ENCODE measurements at regions not wholly inside any gene's neighbourhood (a gene's known extent, or its start where the extent isn't known, plus 50 kb on each side); places are given as distances from the start of the nearest gene placed in this dataset.

- no peak overlapping the region for H2BK5ac ChIP-seq (ENCODE audit: low read depth, low read length, poor library complexity)
- no peaks in the 10 kb centered on the region for H3K36me3 ChIP-seq (ENCODE audit: control insufficient read depth in 1 of 2, insufficient read depth in 2 of 2, low read length in 2 of 2)
- no peaks in the 10 kb centered on the region for H3K79me1 ChIP-seq (ENCODE audit: low read length)
- H3K23ac ChIP-seq (ENCODE audit: low read length): no peak overlapping the region
- no peak overlapping the region for H2AK5ac ChIP-seq (ENCODE audit: low read length)
- no peak overlapping the region for H4K12ac ChIP-seq (ENCODE audit: low read depth, low read length)
- H3K18ac ChIP-seq (ENCODE audit: low read length): no peak overlapping the region
- no peak overlapping the region for H3K9ac ChIP-seq (ENCODE audit: low read length)
- no peaks in the 10 kb centered on the region for H3K4me1 ChIP-seq (ENCODE audit: control insufficient read depth in 1 of 2, insufficient read depth in 2 of 2, low read length in 2 of 2)
- no peak for DNase-seq
- H3K14ac ChIP-seq (ENCODE audit: low read length): no peak overlapping the region
- H2AFZ ChIP-seq (ENCODE audit: insufficient read depth, low read length, poor library complexity): no peak overlapping the region
- no peaks in the 10 kb centered on the region for H3K27me3 ChIP-seq (ENCODE audit: insufficient read depth, low read length)
- H3K4me2 ChIP-seq (ENCODE audit: low read length): no peak overlapping the region
- no peak overlapping the region for H4K91ac ChIP-seq (ENCODE audit: low read depth, low read length)
- no peaks in the 10 kb centered on the region for H3K79me2 ChIP-seq (ENCODE audit: control insufficient read depth, insufficient read depth, low read length, poor library complexity)
- H3K4me3 ChIP-seq (ENCODE audit: low read depth, low read length): no peak overlapping the region
- no peak overlapping the region for H3K27ac ChIP-seq (ENCODE audit: low read depth, low read length)
- H2BK120ac ChIP-seq (ENCODE audit: insufficient read depth, low read length, poor library complexity): no peak overlapping the region
- no peaks in the 10 kb centered on the region for H3K9me3 ChIP-seq (ENCODE audit: insufficient read depth, low read depth, low read length)
- no peak overlapping the region for H3K4ac ChIP-seq (ENCODE audit: low read depth, low read length)
- H2BK12ac ChIP-seq (ENCODE audit: low read length): no peak overlapping the region
- no peak overlapping the region for H4K8ac ChIP-seq (ENCODE audit: low read depth, low read length)
- no CpG with 5 or more reads among the region's 6 CpGs for WGBS (ENCODE audit: extremely low coverage, insufficient coverage, insufficient read length)
These were observed 578.7 kb upstream of the ID2 start for GRCh38 chr2:8103085-8103708.

- H3K9ac ChIP-seq (ENCODE audit: low read length): no peak overlapping the region
- H3K4me3 ChIP-seq (ENCODE audit: low read depth, low read length): no peak overlapping the region
- no peak overlapping the region for H2AFZ ChIP-seq (ENCODE audit: insufficient read depth, low read length, poor library complexity)
- no peak overlapping the region for H2BK120ac ChIP-seq (ENCODE audit: insufficient read depth, low read length, poor library complexity)
- no peak for DNase-seq
- no peaks in the 10 kb centered on the region for H3K79me1 ChIP-seq (ENCODE audit: low read length)
- H3K14ac ChIP-seq (ENCODE audit: low read length): no peak overlapping the region
- H3K18ac ChIP-seq (ENCODE audit: low read length): no peak overlapping the region
- no peak overlapping the region for H3K27ac ChIP-seq (ENCODE audit: low read depth, low read length)
- no peaks in the 10 kb centered on the region for H3K79me2 ChIP-seq (ENCODE audit: control insufficient read depth, insufficient read depth, low read length, poor library complexity)
- no peaks in the 10 kb centered on the region for H3K4me1 ChIP-seq (ENCODE audit: control insufficient read depth in 1 of 2, insufficient read depth in 2 of 2, low read length in 2 of 2)
- no peak overlapping the region for H4K12ac ChIP-seq (ENCODE audit: low read depth, low read length)
- H3K23ac ChIP-seq (ENCODE audit: low read length): no peak overlapping the region
- H3K27me3 ChIP-seq (ENCODE audit: insufficient read depth, low read length): no peaks in the 10 kb centered on the region
- no peak overlapping the region for H4K8ac ChIP-seq (ENCODE audit: low read depth, low read length)
- WGBS (ENCODE audit: extremely low coverage, insufficient coverage, insufficient read length): no CpG with 5 or more reads among the region's 1 CpG
- H2BK5ac ChIP-seq (ENCODE audit: low read depth, low read length, poor library complexity): no peak overlapping the region
- no peak overlapping the region for H3K4me2 ChIP-seq (ENCODE audit: low read length)
- H3K9me3 ChIP-seq (ENCODE audit: insufficient read depth, low read depth, low read length): peaks cover 1% of the 10 kb centered on the region
- H3K4ac ChIP-seq (ENCODE audit: low read depth, low read length): no peak overlapping the region
- H2BK12ac ChIP-seq (ENCODE audit: low read length): no peak overlapping the region
- no peak overlapping the region for H4K91ac ChIP-seq (ENCODE audit: low read depth, low read length)
- H3K36me3 ChIP-seq (ENCODE audit: control insufficient read depth in 1 of 2, insufficient read depth in 2 of 2, low read length in 2 of 2): no peaks in the 10 kb centered on the region
- H2AK5ac ChIP-seq (ENCODE audit: low read length): no peak overlapping the region
These were observed 574.7 kb upstream of the ID2 start for GRCh38 chr2:8107150-8107549.

GRCh38 chr2:8107621-8108378 lies 574.1 kb upstream of the ID2 start:
- no CpG with 5 or more reads among the region's 5 CpGs for WGBS (ENCODE audit: extremely low coverage, insufficient coverage, insufficient read length)
- Histone ChIP-seq H2AK5ac (ENCODE audit: low read length) (no peak overlapping the region), H3K9me3 (ENCODE audit: insufficient read depth, low read depth, low read length) (peaks cover 1% of the 10 kb centered on the region), H3K4me2 (ENCODE audit: low read length) (no peak overlapping the region), H2AFZ (ENCODE audit: insufficient read depth, low read length, poor library complexity) (no peak overlapping the region), H3K79me2 (ENCODE audit: control insufficient read depth, insufficient read depth, low read length, poor library complexity) (no peaks in the 10 kb centered on the region), H2BK5ac (ENCODE audit: low read depth, low read length, poor library complexity) (no peak overlapping the region), H3K27me3 (ENCODE audit: insufficient read depth, low read length) (no peaks in the 10 kb centered on the region), H3K36me3 (ENCODE audit: control insufficient read depth in 1 of 2, insufficient read depth in 2 of 2, low read length in 2 of 2) (no peaks in the 10 kb centered on the region), H3K4me1 (ENCODE audit: control insufficient read depth in 1 of 2, insufficient read depth in 2 of 2, low read length in 2 of 2) (no peaks in the 10 kb centered on the region), H3K79me1 (ENCODE audit: low read length) (no peaks in the 10 kb centered on the region), H4K8ac (ENCODE audit: low read depth, low read length) (no peak overlapping the region), H3K27ac (ENCODE audit: low read depth, low read length) (no peak overlapping the region), H2BK12ac (ENCODE audit: low read length) (no peak overlapping the region), H3K14ac (ENCODE audit: low read length) (no peak overlapping the region), H3K4me3 (ENCODE audit: low read depth, low read length) (no peak overlapping the region), H4K91ac (ENCODE audit: low read depth, low read length) (no peak overlapping the region), H3K18ac (ENCODE audit: low read length) (no peak overlapping the region), H3K23ac (ENCODE audit: low read length) (no peak overlapping the region), H4K12ac (ENCODE audit: low read depth, low read length) (no peak overlapping the region), H3K4ac (ENCODE audit: low read depth, low read length) (no peak overlapping the region), H2BK120ac (ENCODE audit: insufficient read depth, low read length, poor library complexity) (no peak overlapping the region), H3K9ac (ENCODE audit: low read length) (no peak overlapping the region)
- no peak for DNase-seq

- no peak overlapping the region for H3K4me3 ChIP-seq (ENCODE audit: low read depth, low read length)
- H3K4me1 ChIP-seq (ENCODE audit: control insufficient read depth in 1 of 2, insufficient read depth in 2 of 2, low read length in 2 of 2): no peaks in the 10 kb centered on the region
- peaks cover 1% of the 10 kb centered on the region for H3K9me3 ChIP-seq (ENCODE audit: insufficient read depth, low read depth, low read length)
- H3K4me2 ChIP-seq (ENCODE audit: low read length): no peak overlapping the region
- no peak overlapping the region for H3K4ac ChIP-seq (ENCODE audit: low read depth, low read length)
- no peak overlapping the region for H2AFZ ChIP-seq (ENCODE audit: insufficient read depth, low read length, poor library complexity)
- H3K27ac ChIP-seq (ENCODE audit: low read depth, low read length): no peak overlapping the region
- no peak overlapping the region for H4K91ac ChIP-seq (ENCODE audit: low read depth, low read length)
- no peak overlapping the region for H2BK120ac ChIP-seq (ENCODE audit: insufficient read depth, low read length, poor library complexity)
- WGBS (ENCODE audit: extremely low coverage, insufficient coverage, insufficient read length): no CpG with 5 or more reads among the region's 2 CpGs
- no peak overlapping the region for H2AK5ac ChIP-seq (ENCODE audit: low read length)
- H3K79me1 ChIP-seq (ENCODE audit: low read length): no peaks in the 10 kb centered on the region
- no peak overlapping the region for H2BK5ac ChIP-seq (ENCODE audit: low read depth, low read length, poor library complexity)
- H3K79me2 ChIP-seq (ENCODE audit: control insufficient read depth, insufficient read depth, low read length, poor library complexity): no peaks in the 10 kb centered on the region
- no peak overlapping the region for H3K14ac ChIP-seq (ENCODE audit: low read length)
- H2BK12ac ChIP-seq (ENCODE audit: low read length): no peak overlapping the region
- H3K9ac ChIP-seq (ENCODE audit: low read length): no peak overlapping the region
- H4K12ac ChIP-seq (ENCODE audit: low read depth, low read length): no peak overlapping the region
- no peak overlapping the region for H3K18ac ChIP-seq (ENCODE audit: low read length)
- H4K8ac ChIP-seq (ENCODE audit: low read depth, low read length): no peak overlapping the region
- no peaks in the 10 kb centered on the region for H3K36me3 ChIP-seq (ENCODE audit: control insufficient read depth in 1 of 2, insufficient read depth in 2 of 2, low read length in 2 of 2)
- no peak overlapping the region for H3K23ac ChIP-seq (ENCODE audit: low read length)
- DNase-seq: no peak
- H3K27me3 ChIP-seq (ENCODE audit: insufficient read depth, low read length): no peaks in the 10 kb centered on the region
These were observed 571.1 kb upstream of the ID2 start for GRCh38 chr2:8110716-8111115.

Measured in trophoblast cell (in vitro differentiated cells and primary cell).